ENCODE measurements at regions not wholly inside any gene's neighbourhood (a gene's known extent, or its start where the extent isn't known, plus 50 kb on each side); places are given as distances from the start of the nearest gene placed in this dataset.

DNA sequence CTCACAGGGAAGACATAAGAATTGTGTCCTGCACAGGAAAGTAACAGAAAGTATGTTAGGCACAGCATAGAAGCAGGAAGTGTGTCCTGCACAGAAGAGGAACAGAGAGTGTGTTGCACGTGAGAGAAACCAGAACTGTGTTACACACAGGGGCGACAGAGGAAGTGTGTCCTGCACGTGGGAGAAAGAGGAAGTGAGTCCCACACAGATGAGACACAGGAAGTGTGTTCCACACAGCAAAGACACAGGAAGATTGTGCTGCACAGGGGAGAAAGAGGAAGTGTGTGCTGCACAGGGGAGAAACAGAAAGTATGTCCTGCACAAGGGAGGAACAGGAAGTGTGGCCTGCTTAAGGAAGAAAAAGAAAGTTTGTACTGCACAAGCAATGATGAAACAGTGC lies 800.1 kb downstream of the CDY2B start:
- H3K4me1 ChIP-seq (ENCODE audit: insufficient read depth, low read length): no peaks in the 10 kb centered on the region

DNA sequence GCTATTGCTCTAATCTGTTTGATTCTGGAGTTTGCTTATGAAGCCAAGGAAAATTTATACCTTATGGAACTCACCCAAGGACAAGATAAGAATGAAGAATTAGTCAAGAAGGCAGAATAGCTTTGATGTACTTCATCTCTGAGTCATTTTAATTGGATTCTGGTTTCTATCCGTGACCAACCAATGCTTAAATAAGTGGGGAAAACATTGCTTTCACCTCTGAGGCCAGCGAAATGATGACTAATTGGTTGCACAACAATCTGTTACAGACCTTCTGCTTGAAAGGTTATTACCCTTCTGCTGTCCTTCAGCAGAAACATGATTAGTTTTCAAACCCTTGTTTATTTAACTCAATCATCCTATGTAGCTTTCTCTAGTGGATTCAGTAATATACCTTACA lies 812.7 kb downstream of the CDY2B start:
- peaks cover 10% of the 10 kb centered on the region for H3K9me3 ChIP-seq (ENCODE audit: low read depth, low read length)
- no peaks in the 10 kb centered on the region for H3K27me3 ChIP-seq (ENCODE audit: insufficient read depth, low read length)
- no peak overlapping the region for H3K4me3 ChIP-seq (ENCODE audit: low read length)
- H3K4me1 ChIP-seq (ENCODE audit: insufficient read depth, low read length): no peaks in the 10 kb centered on the region

More for the DNA sequence above, 800.1 kb downstream of the CDY2B start:
- H3K27me3 ChIP-seq (ENCODE audit: insufficient read depth, low read length): no peaks in the 10 kb centered on the region
- H3K4me3 ChIP-seq (ENCODE audit: low read length): no peak overlapping the region
- peaks cover 64% of the 10 kb centered on the region for H3K9me3 ChIP-seq (ENCODE audit: low read depth, low read length)

DNA sequence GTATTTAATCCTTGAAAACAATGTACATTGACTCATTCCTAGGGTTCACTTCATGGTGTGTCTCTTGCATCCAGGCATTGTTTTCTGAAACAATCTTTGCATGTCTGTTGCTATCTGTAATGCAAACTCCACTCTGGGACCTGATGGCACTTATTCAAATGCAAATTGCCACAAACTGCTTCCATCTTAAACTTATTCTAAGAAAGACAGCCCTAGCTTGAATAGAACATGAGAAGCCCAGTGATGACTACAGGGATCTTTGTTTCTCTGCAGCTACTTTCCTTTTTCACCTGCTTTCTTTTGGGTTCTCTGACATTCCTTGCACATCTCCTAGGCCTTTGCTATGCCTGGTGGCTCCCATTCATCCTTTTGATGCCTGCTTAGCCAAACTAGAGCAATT lies 827.0 kb downstream of the CDY2B start:
- Histone ChIP-seq H3K4me3 (ENCODE audit: low read length) (no peak overlapping the region), H3K9me3 (ENCODE audit: low read depth, low read length) (no peaks in the 10 kb centered on the region), H3K4me1 (ENCODE audit: insufficient read depth, low read length) (no peaks in the 10 kb centered on the region), H3K27me3 (ENCODE audit: insufficient read depth, low read length) (no peaks in the 10 kb centered on the region)

DNA sequence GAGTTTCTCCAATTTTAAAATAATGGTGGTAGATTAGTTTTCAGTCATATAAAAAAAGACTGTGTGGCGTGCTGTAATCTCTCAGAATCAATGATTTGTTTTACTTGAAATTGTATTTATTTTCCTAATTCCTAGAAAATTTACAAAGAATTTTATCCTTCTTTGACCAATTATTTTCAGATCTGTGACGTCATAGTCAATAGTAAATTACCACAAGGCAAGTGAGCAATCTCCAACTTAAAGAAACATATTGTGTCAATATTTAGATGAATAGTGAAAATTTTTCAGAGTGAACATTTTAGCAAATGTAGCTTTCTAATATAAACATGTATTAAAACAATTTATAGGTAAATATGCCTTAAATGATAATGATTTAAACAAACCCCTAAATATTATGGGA lies 829.6 kb downstream of the CDY2B start:
- no peak overlapping the region for H3K4me3 ChIP-seq (ENCODE audit: low read length)
- H3K4me1 ChIP-seq (ENCODE audit: insufficient read depth, low read length): no peaks in the 10 kb centered on the region
- H3K27me3 ChIP-seq (ENCODE audit: insufficient read depth, low read length): no peaks in the 10 kb centered on the region
- peaks cover 18% of the 10 kb centered on the region for H3K9me3 ChIP-seq (ENCODE audit: low read depth, low read length)

DNA sequence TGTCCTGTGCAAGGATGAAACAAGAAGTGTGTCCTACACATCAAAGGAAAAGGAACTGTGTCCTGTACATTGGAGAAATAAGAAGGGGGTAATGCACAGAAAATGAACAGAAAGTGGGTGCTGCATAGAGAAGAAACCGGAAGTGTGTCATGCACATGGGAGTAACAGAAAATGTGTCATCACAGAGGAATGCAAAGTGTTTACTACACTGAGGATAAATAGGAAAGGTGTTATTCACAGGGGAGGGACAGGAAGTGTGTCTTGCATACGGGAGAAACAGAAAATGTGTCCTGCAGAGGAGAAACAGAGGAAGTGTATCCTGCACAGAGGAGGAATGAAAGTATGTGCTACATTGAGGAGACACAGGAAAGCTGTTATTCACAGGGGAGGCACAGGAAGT lies 834.9 kb downstream of the CDY2B start:
- Histone ChIP-seq H3K27me3 (ENCODE audit: insufficient read depth, low read length) (no peaks in the 10 kb centered on the region), H3K4me3 (ENCODE audit: low read length) (no peak overlapping the region), H3K9me3 (ENCODE audit: low read depth, low read length) (peaks cover 29% of the 10 kb centered on the region), H3K4me1 (ENCODE audit: insufficient read depth, low read length) (no peaks in the 10 kb centered on the region)

DNA sequence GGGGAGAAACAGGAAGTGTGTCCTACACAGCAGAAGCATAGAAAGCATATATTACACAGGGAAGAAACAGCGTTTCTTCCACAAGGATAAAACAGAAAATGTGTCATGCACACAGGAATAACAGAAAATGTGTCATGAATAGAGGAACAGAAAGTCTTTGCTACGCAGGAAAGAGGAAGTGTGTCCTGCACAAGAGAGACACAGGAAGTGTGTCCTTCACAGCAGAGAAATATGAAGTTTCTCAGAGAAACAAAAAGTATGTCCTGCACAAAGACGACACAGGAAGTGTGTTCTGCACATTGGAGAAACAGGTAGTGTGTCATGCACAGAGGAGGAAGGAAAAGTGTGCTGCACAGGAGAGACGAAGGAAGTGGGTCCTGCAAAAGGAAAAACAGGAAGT lies 835.3 kb downstream of the CDY2B start:
- Histone ChIP-seq H3K4me3 (ENCODE audit: low read length) (no peak overlapping the region), H3K4me1 (ENCODE audit: insufficient read depth, low read length) (no peaks in the 10 kb centered on the region), H3K9me3 (ENCODE audit: low read depth, low read length) (peaks cover 29% of the 10 kb centered on the region), H3K27me3 (ENCODE audit: insufficient read depth, low read length) (no peaks in the 10 kb centered on the region)

DNA sequence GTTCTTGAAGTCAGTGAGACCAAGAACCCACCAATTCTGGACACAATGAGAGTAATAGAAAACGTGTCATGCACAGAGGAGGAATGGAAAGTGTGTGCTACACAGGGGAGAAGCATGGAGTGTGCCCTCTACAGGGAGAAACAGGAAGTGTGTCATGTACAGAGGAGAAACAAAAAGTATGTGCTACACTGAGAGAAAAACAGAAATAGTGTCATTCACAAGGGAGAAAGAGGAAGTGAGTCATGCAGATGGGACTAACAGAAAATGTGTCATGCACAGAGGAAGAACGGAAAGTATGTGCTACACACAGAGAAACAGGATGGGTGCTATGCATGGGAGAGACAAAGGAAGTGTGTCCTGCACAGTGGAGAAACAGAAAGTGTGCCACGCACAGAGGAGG lies 835.7 kb downstream of the CDY2B start:
- no peaks in the 10 kb centered on the region for H3K27me3 ChIP-seq (ENCODE audit: insufficient read depth, low read length)
- no peak overlapping the region for H3K4me3 ChIP-seq (ENCODE audit: low read length)
- H3K4me1 ChIP-seq (ENCODE audit: insufficient read depth, low read length): no peaks in the 10 kb centered on the region
- H3K9me3 ChIP-seq (ENCODE audit: low read depth, low read length): peaks cover 29% of the 10 kb centered on the region

DNA sequence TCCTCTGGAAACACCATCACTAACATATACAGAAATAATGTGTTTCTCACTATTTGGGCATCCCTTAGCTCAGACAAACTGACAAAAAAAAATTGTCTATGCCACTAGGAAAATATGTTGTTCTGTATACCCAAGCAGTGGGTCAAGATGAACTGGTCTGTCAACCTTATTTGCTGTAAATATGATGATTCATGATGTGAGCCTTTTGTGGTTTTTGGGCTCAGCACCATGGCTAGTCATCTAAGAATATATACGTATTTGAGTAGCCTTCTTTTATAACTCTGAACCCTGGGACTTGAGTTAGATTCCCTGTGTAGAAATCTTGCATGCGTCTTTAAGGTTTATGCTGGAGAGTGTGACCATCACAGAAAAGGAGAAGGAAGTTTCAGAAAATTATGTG lies 841.6 kb downstream of the CDY2B start:
- Histone ChIP-seq H3K27me3 (ENCODE audit: insufficient read depth, low read length) (no peaks in the 10 kb centered on the region), H3K9me3 (ENCODE audit: low read depth, low read length) (no peaks in the 10 kb centered on the region), H3K4me3 (ENCODE audit: low read length) (no peak overlapping the region), H3K4me1 (ENCODE audit: insufficient read depth, low read length) (no peaks in the 10 kb centered on the region)

DNA sequence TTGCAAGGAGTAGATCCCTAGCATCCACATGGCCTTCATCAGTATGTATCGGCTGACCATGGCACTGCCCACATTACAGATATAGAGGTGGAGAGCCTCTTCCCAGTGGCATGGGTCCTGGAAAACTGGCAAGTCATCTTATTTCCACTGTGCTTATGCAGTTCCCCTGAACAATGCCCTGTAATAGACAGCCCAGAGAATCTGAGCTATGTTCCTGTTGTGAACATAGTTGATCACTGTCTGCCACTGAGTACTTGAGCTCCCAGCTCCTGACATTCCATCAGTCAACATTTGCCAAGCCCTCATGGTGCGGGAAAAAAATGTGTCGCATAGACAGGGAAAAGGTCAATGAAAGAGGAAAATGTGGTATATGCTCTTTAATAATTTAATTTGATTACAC lies 861.9 kb downstream of the CDY2B start:
- Histone ChIP-seq H3K27me3 (ENCODE audit: insufficient read depth, low read length) (no peaks in the 10 kb centered on the region), H3K4me1 (ENCODE audit: insufficient read depth, low read length) (no peaks in the 10 kb centered on the region), H3K4me3 (ENCODE audit: low read length) (no peak overlapping the region), H3K9me3 (ENCODE audit: low read depth, low read length) (no peaks in the 10 kb centered on the region)

DNA sequence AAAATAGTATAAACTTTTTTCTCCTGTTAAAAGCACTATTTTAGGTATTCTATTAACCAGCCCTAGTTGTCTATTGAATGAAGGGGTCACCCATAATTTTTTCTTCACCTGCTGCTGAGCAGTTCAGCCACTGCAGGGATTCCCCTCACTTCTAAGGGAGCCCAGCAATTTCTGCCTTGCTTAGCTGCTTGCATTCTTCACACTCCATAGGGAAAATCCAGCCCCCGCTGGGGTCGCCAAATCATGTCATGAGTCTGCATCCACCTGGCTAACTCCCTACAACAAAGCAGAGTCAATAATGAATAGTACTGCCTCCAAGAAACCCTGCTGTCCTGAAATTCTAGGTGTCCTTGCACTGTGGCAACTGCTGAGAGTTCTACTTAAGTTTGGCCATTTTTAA lies 886.5 kb downstream of the CDY2B start:
- H3K9me3 ChIP-seq (ENCODE audit: low read depth, low read length): no peaks in the 10 kb centered on the region
- no peak overlapping the region for H3K4me3 ChIP-seq (ENCODE audit: low read length)
- no peaks in the 10 kb centered on the region for H3K4me1 ChIP-seq (ENCODE audit: insufficient read depth, low read length)
- no peaks in the 10 kb centered on the region for H3K27me3 ChIP-seq (ENCODE audit: insufficient read depth, low read length)

DNA sequence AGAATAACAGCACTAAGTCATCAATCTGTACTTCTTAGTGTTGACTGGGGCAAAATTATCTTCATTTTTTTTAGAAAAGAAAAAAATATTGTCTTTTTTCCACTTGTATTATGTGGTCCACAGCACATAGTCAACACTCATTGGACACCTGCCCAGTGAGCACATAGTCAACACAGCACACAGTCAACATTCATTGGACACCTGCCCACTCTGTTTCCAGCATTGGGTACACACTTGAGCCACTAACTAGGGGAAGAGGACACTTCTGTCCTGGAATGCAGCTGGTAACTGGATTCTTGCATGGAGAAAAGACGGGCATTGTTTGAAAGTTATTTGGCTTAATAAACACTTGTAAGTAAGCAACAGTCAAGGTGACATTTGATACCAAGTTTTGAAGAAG lies 898.2 kb downstream of the CDY2B start:
- H3K4me3 ChIP-seq (ENCODE audit: low read length): no peak overlapping the region
- no peaks in the 10 kb centered on the region for H3K9me3 ChIP-seq (ENCODE audit: low read depth, low read length)
- H3K4me1 ChIP-seq (ENCODE audit: insufficient read depth, low read length): no peaks in the 10 kb centered on the region
- no peaks in the 10 kb centered on the region for H3K27me3 ChIP-seq (ENCODE audit: insufficient read depth, low read length)

DNA sequence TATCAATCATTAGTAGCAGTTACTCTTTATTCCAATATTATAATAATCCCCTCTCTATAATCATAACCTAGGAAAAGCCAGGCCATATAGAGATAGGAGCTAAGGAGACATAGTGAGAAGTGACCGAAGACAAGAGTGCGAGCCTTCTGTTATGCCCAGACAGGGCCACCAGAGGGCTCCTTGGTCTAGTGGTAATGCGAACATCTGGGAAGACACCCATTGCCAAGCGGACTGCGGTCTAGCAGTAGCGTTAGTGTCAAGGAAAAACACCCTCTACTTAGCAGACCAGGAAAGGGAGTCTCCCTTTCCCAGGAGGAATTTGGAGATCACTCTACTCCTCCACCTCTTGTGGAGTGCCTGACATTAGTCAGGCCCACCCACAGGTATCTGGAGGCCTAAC lies 920.9 kb downstream of the CDY2B start:
- Histone ChIP-seq H3K4me3 (ENCODE audit: low read length) (no peak overlapping the region), H3K4me1 (ENCODE audit: insufficient read depth, low read length) (no peaks in the 10 kb centered on the region), H3K9me3 (ENCODE audit: low read depth, low read length) (no peaks in the 10 kb centered on the region), H3K27me3 (ENCODE audit: insufficient read depth, low read length) (no peaks in the 10 kb centered on the region)

DNA sequence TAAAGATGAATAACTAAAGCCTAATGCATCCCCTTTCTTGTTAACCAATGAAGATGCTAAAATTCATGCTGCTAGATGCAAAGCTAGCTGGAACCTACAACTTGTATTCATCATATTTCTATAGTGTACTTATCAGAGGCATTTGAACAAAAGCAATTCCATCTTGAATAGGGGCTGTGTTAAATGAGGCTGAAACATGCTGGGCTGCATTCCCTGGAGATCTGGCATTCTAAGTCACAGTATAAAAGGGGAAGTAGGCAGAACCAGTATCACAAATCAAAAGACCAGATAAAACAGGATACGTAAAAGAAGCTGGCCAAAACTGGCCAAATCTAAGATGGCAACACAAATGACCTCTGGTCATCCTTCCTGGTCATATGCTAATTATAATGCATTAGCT lies 932.8 kb downstream of the CDY2B start:
- H3K27me3 ChIP-seq (ENCODE audit: insufficient read depth, low read length): no peaks in the 10 kb centered on the region
- no peaks in the 10 kb centered on the region for H3K9me3 ChIP-seq (ENCODE audit: low read depth, low read length)
- no peak overlapping the region for H3K4me3 ChIP-seq (ENCODE audit: low read length)
- no peaks in the 10 kb centered on the region for H3K4me1 ChIP-seq (ENCODE audit: insufficient read depth, low read length)
